GM21367 (cell line): ENCODE measurements at regions not wholly inside any gene's neighbourhood (a gene's known extent, or its start where the extent isn't known, plus 50 kb on each side); places are given as distances from the start of the nearest gene placed in this dataset.

Experiments used
- ATAC-seq: cut with Tn5 transposase; IDR thresholded peaks from one replicate; pipeline ENCODE4 v1.9.1; 2021; ENCODE audit not compliant: unreplicated experiment

DNA sequence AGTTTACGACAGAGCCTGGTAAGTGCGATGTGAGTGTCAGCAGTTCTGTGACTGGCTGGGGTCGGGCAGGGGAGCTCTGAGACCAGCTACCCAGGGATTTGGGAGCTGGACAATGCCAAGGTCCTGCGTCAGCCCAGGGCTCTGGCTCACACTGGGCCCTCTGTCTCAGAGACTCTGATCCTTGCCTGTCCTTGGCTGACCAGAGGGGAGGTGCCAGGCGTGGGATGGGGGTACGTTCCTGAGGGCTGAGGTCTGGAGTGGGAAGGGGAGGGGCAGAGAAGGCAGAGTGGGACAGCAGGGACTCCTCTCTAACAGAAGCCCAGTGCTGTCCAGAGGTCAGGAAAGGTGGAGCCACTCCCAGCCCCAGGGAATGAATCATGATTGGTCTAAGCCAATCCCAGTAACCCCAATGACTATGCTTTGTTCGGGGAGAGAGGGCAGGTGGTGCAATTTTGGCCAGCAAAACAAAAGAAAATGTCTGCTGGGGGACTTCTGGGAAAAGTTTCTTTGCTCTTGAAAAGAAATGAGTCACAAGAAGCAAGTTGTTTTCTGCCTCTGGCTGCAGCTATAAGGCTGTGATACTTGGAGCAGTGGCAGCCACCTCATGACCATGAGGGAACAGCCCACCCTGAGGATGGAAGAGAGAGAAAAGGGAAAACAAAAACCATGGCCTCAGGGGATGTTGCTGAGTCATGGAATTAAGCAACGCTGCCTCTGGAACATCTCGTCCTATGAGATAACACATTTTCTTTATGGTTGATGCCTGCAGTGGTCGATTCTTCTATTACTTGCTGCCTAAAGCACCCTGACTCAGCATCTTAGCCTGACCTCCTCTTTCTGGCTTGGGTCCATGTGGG is 108.3 kb downstream of the CHST1 start:
- ATAC-seq, result no peak

GRCh38 chr11:45554230-45554967 is 111.0 kb downstream of the CHST1 start:
- ATAC-seq, result no peak

GRCh38 chr11:45553383-45553936 is 112.0 kb downstream of the CHST1 start:
- ATAC-seq, result no peak

DNA sequence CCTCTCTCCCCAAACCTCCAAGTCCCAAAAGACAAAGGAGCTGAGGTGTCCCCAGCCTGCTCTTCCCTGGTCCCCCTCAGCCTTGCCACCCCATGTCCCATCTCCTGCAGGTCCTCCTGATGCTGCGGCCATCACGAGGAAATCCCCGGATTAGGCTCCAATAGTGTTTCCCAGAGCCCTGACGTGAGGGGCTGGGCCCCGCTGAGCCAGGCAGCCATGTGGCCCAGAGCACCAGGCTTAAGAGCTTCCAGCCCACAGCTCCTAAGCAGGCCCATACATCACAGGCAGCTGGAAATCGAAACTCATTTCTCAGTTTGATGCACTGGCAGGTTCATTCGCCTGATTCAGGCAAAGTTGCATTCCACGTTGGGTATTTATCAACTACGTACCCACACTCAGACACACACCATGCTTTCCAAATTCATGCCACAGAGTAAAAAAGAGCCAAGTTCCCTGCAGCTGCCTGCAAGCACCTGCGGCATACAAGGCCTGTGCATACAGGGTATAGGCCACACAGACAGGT is 114.2 kb downstream of the CHST1 start:
- no peak for ATAC-seq

GRCh38 chr11:45549257-45549656 is 116.2 kb downstream of the CHST1 start:
- ATAC-seq, result no peak

DNA sequence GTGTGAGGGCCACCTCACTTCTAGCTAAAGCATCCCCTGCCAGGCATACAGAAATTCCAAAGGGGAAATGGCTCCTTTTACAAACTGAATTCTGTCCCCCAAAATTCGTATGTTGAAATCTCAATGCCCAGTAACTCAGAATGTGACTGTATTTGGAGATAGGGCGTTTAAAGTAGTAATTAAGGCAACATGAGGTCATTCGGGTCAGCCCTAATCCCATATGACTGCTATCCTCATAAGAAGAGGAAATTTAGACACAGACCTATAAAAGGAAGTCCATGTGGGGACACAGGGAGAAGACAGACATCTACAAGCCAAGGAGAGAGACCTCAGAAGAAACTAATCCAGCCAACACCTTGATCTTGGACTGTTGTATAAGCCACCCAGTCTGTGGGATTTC is 119.1 kb downstream of the CHST1 start:
- ATAC-seq, result no peak

DNA sequence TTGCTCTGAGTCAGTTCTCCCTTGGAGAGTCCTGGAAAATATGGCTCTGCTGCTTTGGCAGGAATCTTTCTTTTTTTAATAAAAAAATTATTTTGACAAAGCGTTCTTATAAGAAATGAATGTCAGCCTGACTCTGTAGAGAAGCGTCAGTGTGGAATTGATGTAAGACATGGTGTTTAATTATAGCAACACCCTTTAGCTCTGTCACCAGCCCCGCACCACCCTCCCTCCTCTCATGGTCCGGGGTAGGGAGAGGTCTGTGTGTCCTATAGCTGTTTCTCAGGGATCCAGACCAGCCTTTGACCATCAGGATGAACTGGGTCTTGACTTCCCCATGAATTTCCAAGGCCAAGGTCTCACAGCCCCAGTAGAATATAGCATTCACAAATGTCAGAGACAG is 120.6 kb downstream of the CHST1 start:
- ATAC-seq, result no peak

DNA sequence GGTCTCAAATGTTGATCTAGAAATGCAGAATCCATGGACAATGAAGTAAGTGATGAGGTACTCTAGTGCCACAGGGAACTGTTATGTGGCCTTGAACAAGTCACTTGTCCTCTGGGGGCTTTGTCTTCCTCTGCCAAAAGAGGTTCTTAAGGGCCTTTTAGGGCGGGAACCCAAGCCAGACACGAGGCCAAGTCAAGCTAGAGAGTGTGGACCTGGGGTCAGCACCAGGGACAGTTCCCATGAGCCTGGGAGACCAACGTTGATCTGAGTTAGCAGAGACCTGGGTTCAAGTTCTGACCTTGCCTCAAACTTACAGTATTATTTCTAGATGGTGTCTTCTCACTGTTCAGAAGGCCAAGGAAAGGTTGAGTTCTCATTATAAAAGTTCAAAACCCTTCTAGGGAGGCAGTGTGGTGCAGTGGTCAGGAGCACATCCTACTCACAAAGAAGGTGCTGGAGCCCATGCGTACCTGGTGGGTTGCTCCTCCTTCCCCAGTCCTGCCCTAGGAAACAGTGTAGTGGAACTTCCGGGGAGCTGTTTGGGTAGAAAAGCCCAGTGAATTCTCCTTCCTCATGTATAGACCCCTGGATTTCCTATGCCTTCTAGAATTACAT is 121.5 kb downstream of the CHST1 start:
- no peak for ATAC-seq

DNA sequence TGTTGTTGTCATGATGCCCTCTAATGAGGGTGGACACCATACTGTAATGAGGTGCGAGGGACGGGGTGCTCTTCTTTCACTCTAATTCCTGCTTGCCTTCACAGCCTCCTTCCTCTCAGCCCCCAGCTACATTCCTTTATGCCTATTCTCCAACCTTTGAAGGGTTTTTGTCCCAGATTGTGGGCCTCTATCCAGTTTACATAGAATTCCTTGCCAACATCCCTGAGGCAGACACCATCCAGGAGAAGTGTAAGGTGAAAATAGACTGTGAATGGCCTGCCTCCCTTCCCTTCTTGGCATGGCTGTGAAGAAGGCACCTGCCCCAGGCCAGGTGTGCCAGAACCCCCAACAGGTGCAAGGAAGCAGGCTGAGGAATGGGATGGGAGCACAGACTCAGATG is 122.3 kb downstream of the CHST1 start:
- ATAC-seq, result no peak

GRCh38 chr11:45541693-45542434 is 123.6 kb downstream of the CHST1 start:
- ATAC-seq, result no peak

- ATAC-seq, result no peak
Observed at GRCh38 chr11:45538939-45539338, 126.5 kb downstream of the CHST1 start.

GRCh38 chr11:45538363-45538762 is 127.1 kb downstream of the CHST1 start:
- no peak for ATAC-seq

DNA sequence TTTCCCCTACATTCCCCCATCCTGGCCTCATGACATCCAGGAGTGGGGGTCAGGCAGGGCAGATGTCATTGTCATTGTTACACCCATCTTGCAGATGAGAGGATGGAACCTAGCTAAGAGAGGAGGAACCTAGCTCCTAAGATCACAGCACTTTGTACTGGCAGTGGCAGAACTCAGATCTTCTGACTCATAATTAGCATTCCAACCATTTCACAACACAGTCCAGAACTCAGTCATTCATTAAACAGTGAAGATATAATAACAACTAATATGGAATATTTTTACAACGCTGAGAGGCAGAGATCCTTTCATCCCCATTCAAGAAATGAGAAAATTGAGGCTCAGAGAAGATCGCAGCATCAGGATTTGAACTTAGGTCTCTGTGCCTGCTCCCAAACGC is 127.8 kb downstream of the CHST1 start:
- ATAC-seq, result no peak

DNA sequence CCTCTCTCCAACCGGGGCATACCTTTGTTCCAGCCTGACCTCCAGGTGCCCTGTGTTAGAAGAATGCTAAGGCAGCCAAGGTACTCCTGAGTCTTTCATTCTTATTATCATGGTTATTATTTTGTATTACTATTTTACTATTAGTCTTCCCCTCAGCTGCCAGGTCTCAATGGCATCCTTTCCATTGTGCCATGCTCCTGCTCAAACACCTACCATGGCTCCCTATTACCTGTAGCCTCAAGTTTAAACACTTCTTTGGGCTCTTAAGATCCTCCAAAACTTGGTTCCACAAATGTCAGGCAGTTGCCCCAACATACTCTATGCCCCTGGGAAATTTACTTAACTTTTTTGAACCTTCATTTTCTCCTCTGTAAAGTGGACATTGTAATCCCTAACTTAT is 130.4 kb downstream of the CHST1 start:
- ATAC-seq, result no peak

DNA sequence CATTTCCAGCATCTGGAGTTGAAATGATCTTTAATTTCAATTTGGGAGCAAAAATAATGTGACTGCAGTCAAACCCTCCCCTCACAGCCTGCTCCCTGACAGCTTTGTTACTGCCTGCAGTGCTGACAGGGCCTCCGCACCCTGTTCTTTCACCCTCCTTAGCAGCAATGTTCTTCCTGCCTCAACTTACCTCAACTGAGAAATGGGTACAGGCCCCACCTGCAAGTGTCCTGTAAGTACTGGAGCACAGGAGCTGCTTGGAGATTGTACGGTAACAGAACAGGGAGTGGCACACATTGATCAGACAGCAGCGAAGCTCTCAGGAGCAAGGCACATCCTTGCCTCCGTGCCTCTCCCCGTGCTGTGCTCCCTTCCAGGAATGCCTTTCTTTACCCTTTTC is 131.3 kb downstream of the CHST1 start:
- no peak for ATAC-seq

- no peak for ATAC-seq
Observed at GRCh38 chr11:45532546-45532945, 132.9 kb downstream of the CHST1 start.

- no peak for ATAC-seq
Observed at GRCh38 chr11:45530776-45531175, 134.6 kb downstream of the CHST1 start.

DNA sequence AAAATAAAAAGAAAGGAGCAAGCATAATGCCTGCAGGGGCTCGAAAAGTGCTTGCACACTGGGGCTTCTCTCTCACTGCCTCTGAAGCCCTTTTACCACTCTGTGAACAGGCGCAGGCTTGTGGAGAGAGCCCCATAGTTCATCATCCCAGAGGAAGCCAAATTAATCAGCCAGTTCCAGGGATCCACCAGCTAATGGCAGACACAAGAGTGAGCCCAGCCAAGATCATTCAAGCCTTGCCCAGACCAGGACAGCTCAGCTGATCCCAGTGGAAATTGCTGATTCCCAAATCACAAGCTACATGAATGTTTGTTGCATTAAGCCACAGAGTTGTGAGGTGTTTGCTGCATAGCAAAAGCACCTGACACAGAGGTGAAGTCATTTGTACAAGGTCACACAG is 135.3 kb downstream of the CHST1 start:
- ATAC-seq, result no peak

- ATAC-seq, result no peak
Observed at GRCh38 chr11:45528435-45528834, 137.0 kb downstream of the CHST1 start.

GRCh38 chr11:45527898-45528297 is 137.5 kb downstream of the CHST1 start:
- ATAC-seq, result no peak

- no peak for ATAC-seq
Observed at GRCh38 chr11:45525393-45525792, 140.0 kb downstream of the CHST1 start.
